HepG2 (cell line): ENCODE measurements at regions not wholly inside any gene's neighbourhood (a gene's known extent, or its start where the extent isn't known, plus 50 kb on each side); places are given as distances from the start of the nearest gene placed in this dataset.

Experiments used
- ATAC-seq: fragments of 200-7000 bp; cut with Tn5 transposase; 3 replicates; pipeline ENCODE4 v1.9.1; 2020; ENCODE audit warnings: mild to moderate bottlenecking, moderate library complexity
- BruUV-seq: library from RNA; stranded (reverse); fragments of 400-500 nt; replicated peaks from 2 replicates; lab custom pipeline; 2021; lab: Mats Ljungman, UMichigan
- CTCF ChIA-PET: fragments of 300-600 bp; formaldehyde crosslinking; extraction: SDS; loops from one replicate; lab custom pipeline; 2021; ENCODE audit warnings: low total read pairs, inconsistent platforms, low intra/inter-chr PET ratio; lab: Yijun Ruan, JAX
- POLR2A ChIA-PET: fragments of 350-600 bp; sonication (Branson Sonifier 250); formaldehyde crosslinking; loops from one replicate; lab custom pipeline; 2020; ENCODE audit warnings: antibody characterized with exemption, inconsistent platforms; lab: Yijun Ruan, JAX
- DNase-seq: peaks from one replicate; pipeline ENCODE4 v3.0.0-alpha.2; 2015; ENCODE audit warnings: low spot score
- FAIRE-seq: peaks from 3 replicates; lab custom pipeline; 2011; peaks lifted over from hg19 to GRCh38; lab: Jason Lieb, UNC
- H2AFZ ChIP-seq: one replicate; pipeline ENCODE4 v1.6.1; 2011; ENCODE audit warnings: low read length, inconsistent platforms
- H3K27ac ChIP-seq: fragments of 300-600 bp; 3 replicates; pipeline ENCODE4 v1.8.0; 2011; ENCODE audit warnings: mixed run types, mild to moderate bottlenecking, mixed read lengths, low read length, inconsistent platforms; ENCODE audit not compliant: insufficient read depth; ENCODE audit errors: extremely low read length
- H3K27me3 ChIP-seq, 2 experiments: fragments of 200-600 bp in 1 of 2; 2 replicates in 1 of 2; 3 replicates in 1 of 2; pipeline versions ENCODE4 v1.6.0 to v1.8.0; 2011; ENCODE audit warnings: low read length in 2 of 2, mild to moderate bottlenecking in 2 of 2, moderate library complexity in 2 of 2, inconsistent platforms in 1 of 2; ENCODE audit not compliant: insufficient read depth in 2 of 2, control insufficient read depth in 1 of 2
- H3K36me3 ChIP-seq, 2 experiments: fragments of 200-600 bp in 1 of 2; replicated peaks in 1 of 2; 2 replicates in 1 of 2; 3 replicates in 1 of 2; pipeline versions ENCODE4 v1.5.1 to v1.8.0; 2011; ENCODE audit warnings: low read length in 2 of 2, inconsistent platforms in 1 of 2; ENCODE audit not compliant: insufficient read depth in 2 of 2, control insufficient read depth in 1 of 2
- H3K4me1 ChIP-seq: 2 replicates; pipeline ENCODE4 v1.5.1; 2012; ENCODE audit warnings: low read length, inconsistent platforms; ENCODE audit not compliant: insufficient read depth
- H3K4me2 ChIP-seq: 2 replicates; pipeline ENCODE4 v1.6.0; 2011; ENCODE audit warnings: low read depth, low read length, inconsistent platforms
- H3K4me3 ChIP-seq, 3 experiments: fragments of 200-600 bp in 1 of 3; sonication (generic), shearing (Covaris generic) in 1 of 3; replicated peaks in 1 of 3; 2 replicates each; pipeline ENCODE4 v1.5.1; 2011 to 2016; ENCODE audit warnings: low read length in 3 of 3, inconsistent platforms in 2 of 3, low read depth in 2 of 3, mild to moderate bottlenecking in 2 of 3, control low read depth in 1 of 3, mixed read lengths in 1 of 3; ENCODE audit not compliant: insufficient read depth in 1 of 3
- H3K79me2 ChIP-seq: one replicate; pipeline ENCODE4 v1.6.1; 2011; ENCODE audit warnings: low read length, inconsistent platforms; ENCODE audit not compliant: insufficient read depth
- H3K9ac ChIP-seq: 2 replicates; pipeline ENCODE4 v1.6.0; 2011; ENCODE audit warnings: mild to moderate bottlenecking, low read depth, low read length, inconsistent platforms; ENCODE audit not compliant: insufficient read depth
- H3K9me3 ChIP-seq: 2 replicates; pipeline ENCODE4 v1.5.1; 2012; ENCODE audit warnings: mild to moderate bottlenecking, low read length
- H4K20me1 ChIP-seq: 2 replicates; pipeline ENCODE4 v1.6.0; 2011; ENCODE audit warnings: inconsistent platforms, mild to moderate bottlenecking, low read length, moderate library complexity; ENCODE audit not compliant: insufficient read depth
- BCLAF1 ChIP-seq: fragments of 450-650 bp; IDR thresholded peaks from 2 replicates; pipeline ENCODE4 v1.6.1; 2017; ENCODE audit warnings: mild to moderate bottlenecking
- CREM ChIP-seq, 2 experiments: sonication (generic) in 1 of 2; formaldehyde crosslinking in 1 of 2; IDR thresholded peaks; 2 replicates each; pipeline versions ENCODE4 v1.4.0 to v1.6.1; 2016 to 2020; ENCODE audit warnings: antibody characterized with exemption in 1 of 2, mild to moderate bottlenecking in 1 of 2, missing genetic modification reagents in 1 of 2
- CTCF ChIP-seq: sonication (generic); formaldehyde crosslinking; IDR thresholded peaks from 2 replicates; pipeline ENCODE4 v1.5.0; 2020; ENCODE audit warnings: mild to moderate bottlenecking, missing genetic modification reagents, moderate library complexity
- ELF1 ChIP-seq: sonication (generic); formaldehyde crosslinking; IDR thresholded peaks from 2 replicates; pipeline ENCODE4 v1.4.0; 2020; ENCODE audit warnings: missing genetic modification reagents
- JUNB ChIP-seq: sonication (generic); formaldehyde crosslinking; IDR thresholded peaks from 2 replicates; pipeline ENCODE4 v1.8.0; 2022; ENCODE audit warnings: missing genetic modification reagents, mild to moderate bottlenecking, borderline replicate concordance
- KLF13 ChIP-seq: sonication (generic); formaldehyde crosslinking; IDR thresholded peaks from 2 replicates; pipeline ENCODE4 v1.4.0; 2020; ENCODE audit warnings: mild to moderate bottlenecking, missing genetic modification reagents
- NR0B2 ChIP-seq: sonication (generic); formaldehyde crosslinking; IDR thresholded peaks from 2 replicates; pipeline ENCODE4 v1.4.0; 2020; ENCODE audit warnings: mild to moderate bottlenecking, missing genetic modification reagents
- SRSF9 ChIP-seq: fragments of 200-400 bp; formaldehyde crosslinking; IDR thresholded peaks from 2 replicates; pipeline ENCODE4 v1.6.1; 2018; ENCODE audit warnings: borderline replicate concordance, mild to moderate bottlenecking, low read depth, low read length; ENCODE audit not compliant: insufficient read depth, poor library complexity, severe bottlenecking
- ZNF510 ChIP-seq: sonication (generic); formaldehyde crosslinking; IDR thresholded peaks from 2 replicates; pipeline ENCODE4 v1.4.0; 2020; ENCODE audit warnings: low read depth, mild to moderate bottlenecking, missing genetic modification reagents
- ZNF574 ChIP-seq: sonication (generic); formaldehyde crosslinking; IDR thresholded peaks from 2 replicates; pipeline ENCODE4 v1.4.0; 2020; ENCODE audit warnings: missing genetic modification reagents
- ZNF777 ChIP-seq: sonication (generic); formaldehyde crosslinking; IDR thresholded peaks from 2 replicates; pipeline ENCODE4 v1.4.0; 2020; ENCODE audit warnings: missing genetic modification reagents
- in situ Hi-C: cut with HindIII; loops from 2 replicates; pipeline ENCODE4 v1.10.0; 2017; ENCODE audit warnings: low pct_unique_long_range_greater_than_20kb; ENCODE audit not compliant: extremely low pct_ligation_motif_present
- intact Hi-C: fragments of 100-400 bp; cut with micrococcal nuclease; formaldehyde crosslinking; loops from one replicate; pipeline ENCODE4 v1.10.0; 2022; ENCODE audit not compliant: unreplicated experiment
- TF ChIP-seq, protein P1 (sequence below): sonication (generic); formaldehyde crosslinking; IDR thresholded peaks from 2 replicates; pipeline ENCODE4 v1.4.0; 2020; ENCODE audit warnings: missing genetic modification reagents

GRCh38 chr3:11096266-11097139 lies 57.8 kb upstream of the HRH1 start (continued):
- TF ChIP-seq NR0B2, result no peak
- TF ChIP-seq SRSF9, result no peak

- H3K27me3 ChIP-seq, result peaks cover 0 to 23% of the 10 kb centered on the region in 2 experiments; a peak in 2 of 5 replicates
- ChIA-PET CTCF (no interaction called here), POLR2A (no interaction called here)
- no TSS peak for BruUV-seq
- H3K9me3 ChIP-seq, result no peaks in the 10 kb centered on the region
- TF ChIP-seq CTCF (CRISPR knock-in tag) (no peak), ZNF777 (CRISPR knock-in tag) (no peak), CREM (IDR thresholded peaks at IDR 0.05) (no peak), CREM (CRISPR knock-in tag; IDR thresholded peaks at IDR 0.05) (no peak), BCLAF1 (no peak), KLF13 (CRISPR knock-in tag) (no peak), JUNB (no peak), ZNF574 (CRISPR knock-in tag) (no peak), ZNF510 (CRISPR knock-in tag) (no peak), ELF1 (CRISPR knock-in tag) (no peak)
- TF ChIP-seq, protein P1, sequence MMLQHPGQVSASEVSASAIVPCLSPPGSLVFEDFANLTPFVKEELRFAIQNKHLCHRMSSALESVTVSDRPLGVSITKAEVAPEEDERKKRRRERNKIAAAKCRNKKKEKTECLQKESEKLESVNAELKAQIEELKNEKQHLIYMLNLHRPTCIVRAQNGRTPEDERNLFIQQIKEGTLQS (CRISPR knock-in tag), result no peak
- no peak overlapping the region for H2AFZ ChIP-seq
- DNase-seq (no peak), ATAC-seq (no peak), FAIRE-seq (no peak)
- H3K9ac ChIP-seq, result no peak overlapping the region
- H3K4me2 ChIP-seq, result no peak overlapping the region
- no peaks in the 10 kb centered on the region for H4K20me1 ChIP-seq
- in situ Hi-C loops, result no loop called here
- H3K4me3 ChIP-seq, result no peak overlapping the region
- H3K79me2 ChIP-seq, result no peaks in the 10 kb centered on the region
- H3K4me1 ChIP-seq, result no peaks in the 10 kb centered on the region
- intact Hi-C loops, result no loop called here
- H3K27ac ChIP-seq, result no peak overlapping the region
- H3K36me3 ChIP-seq, result no peaks in the 10 kb centered on the region
Observed at GRCh38 chr3:11099306-11099705, 55.0 kb upstream of the HRH1 start.
